H1 (cell line): ENCODE measurements at regions not wholly inside any gene's neighbourhood (a gene's known extent, or its start where the extent isn't known, plus 50 kb on each side); places are given as distances from the start of the nearest gene placed in this dataset.

Experiments
- CBX5 ChIP-seq: fragments of 300-800, 300-1000 bp; sonication (generic); IDR thresholded peaks from 2 replicates; pipeline ENCODE4 v1.7.1; 2016; ENCODE audit warnings: antibody characterized with exemption, low read length, low read depth
- HDAC2 ChIP-seq, 2 experiments: fragments of 300-600 bp in 1 of 2; sonication (generic) in 1 of 2; IDR thresholded peaks; 2 replicates each; pipeline ENCODE4 v1.6.1; 2011 to 2012; ENCODE audit warnings: low read depth in 2 of 2, low read length in 2 of 2, mild to moderate bottlenecking in 2 of 2, moderate library complexity in 2 of 2, borderline replicate concordance in 1 of 2, inconsistent platforms in 1 of 2
- JUN ChIP-seq: IDR thresholded peaks from 2 replicates; pipeline ENCODE4 v1.6.1; 2011; ENCODE audit warnings: low read depth, mild to moderate bottlenecking, improper control_type of control experiment, low read length
- RFX5 ChIP-seq: IDR thresholded peaks from 2 replicates; pipeline ENCODE4 v1.6.1; 2011; ENCODE audit warnings: low read depth, low read length, improper control_type of control experiment, borderline replicate concordance
- SP4 ChIP-seq: IDR thresholded peaks from 2 replicates; pipeline ENCODE4 v1.6.1; 2012; ENCODE audit warnings: low read length, inconsistent platforms
- SRF ChIP-seq: IDR thresholded peaks from 2 replicates; pipeline ENCODE4 v1.6.1; 2011; ENCODE audit warnings: mild to moderate bottlenecking, low read depth, low read length, moderate library complexity
- TF ChIP-seq, protein P1 (sequence below): fragments of 300-600 bp; sonication (generic); IDR thresholded peaks from 2 replicates; pipeline ENCODE4 v1.7.1; 2012; ENCODE audit warnings: low read length, moderate library complexity, mild to moderate bottlenecking, inconsistent platforms; ENCODE audit not compliant: insufficient replicate concordance

DNA sequence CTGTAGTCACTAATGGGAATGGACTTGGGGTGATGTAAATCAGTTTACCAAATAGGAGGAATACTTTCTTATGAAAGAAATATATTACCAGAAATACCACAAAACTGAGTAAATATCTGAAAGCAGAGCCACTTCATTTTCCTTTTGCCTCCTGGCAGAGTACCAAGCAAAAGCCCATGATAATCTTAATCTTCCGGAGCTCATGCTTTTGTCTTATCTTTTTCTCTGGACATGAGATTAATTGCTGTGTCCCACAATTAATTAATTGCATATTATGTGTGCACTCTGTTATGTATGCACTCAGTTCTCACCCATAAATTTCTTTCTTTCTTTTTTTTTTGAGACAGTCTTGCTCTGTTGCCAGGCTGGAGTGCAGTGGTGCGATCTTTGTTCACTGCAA, 94.1 kb upstream of the PDE4B start (continued):
- TF ChIP-seq, protein P1, sequence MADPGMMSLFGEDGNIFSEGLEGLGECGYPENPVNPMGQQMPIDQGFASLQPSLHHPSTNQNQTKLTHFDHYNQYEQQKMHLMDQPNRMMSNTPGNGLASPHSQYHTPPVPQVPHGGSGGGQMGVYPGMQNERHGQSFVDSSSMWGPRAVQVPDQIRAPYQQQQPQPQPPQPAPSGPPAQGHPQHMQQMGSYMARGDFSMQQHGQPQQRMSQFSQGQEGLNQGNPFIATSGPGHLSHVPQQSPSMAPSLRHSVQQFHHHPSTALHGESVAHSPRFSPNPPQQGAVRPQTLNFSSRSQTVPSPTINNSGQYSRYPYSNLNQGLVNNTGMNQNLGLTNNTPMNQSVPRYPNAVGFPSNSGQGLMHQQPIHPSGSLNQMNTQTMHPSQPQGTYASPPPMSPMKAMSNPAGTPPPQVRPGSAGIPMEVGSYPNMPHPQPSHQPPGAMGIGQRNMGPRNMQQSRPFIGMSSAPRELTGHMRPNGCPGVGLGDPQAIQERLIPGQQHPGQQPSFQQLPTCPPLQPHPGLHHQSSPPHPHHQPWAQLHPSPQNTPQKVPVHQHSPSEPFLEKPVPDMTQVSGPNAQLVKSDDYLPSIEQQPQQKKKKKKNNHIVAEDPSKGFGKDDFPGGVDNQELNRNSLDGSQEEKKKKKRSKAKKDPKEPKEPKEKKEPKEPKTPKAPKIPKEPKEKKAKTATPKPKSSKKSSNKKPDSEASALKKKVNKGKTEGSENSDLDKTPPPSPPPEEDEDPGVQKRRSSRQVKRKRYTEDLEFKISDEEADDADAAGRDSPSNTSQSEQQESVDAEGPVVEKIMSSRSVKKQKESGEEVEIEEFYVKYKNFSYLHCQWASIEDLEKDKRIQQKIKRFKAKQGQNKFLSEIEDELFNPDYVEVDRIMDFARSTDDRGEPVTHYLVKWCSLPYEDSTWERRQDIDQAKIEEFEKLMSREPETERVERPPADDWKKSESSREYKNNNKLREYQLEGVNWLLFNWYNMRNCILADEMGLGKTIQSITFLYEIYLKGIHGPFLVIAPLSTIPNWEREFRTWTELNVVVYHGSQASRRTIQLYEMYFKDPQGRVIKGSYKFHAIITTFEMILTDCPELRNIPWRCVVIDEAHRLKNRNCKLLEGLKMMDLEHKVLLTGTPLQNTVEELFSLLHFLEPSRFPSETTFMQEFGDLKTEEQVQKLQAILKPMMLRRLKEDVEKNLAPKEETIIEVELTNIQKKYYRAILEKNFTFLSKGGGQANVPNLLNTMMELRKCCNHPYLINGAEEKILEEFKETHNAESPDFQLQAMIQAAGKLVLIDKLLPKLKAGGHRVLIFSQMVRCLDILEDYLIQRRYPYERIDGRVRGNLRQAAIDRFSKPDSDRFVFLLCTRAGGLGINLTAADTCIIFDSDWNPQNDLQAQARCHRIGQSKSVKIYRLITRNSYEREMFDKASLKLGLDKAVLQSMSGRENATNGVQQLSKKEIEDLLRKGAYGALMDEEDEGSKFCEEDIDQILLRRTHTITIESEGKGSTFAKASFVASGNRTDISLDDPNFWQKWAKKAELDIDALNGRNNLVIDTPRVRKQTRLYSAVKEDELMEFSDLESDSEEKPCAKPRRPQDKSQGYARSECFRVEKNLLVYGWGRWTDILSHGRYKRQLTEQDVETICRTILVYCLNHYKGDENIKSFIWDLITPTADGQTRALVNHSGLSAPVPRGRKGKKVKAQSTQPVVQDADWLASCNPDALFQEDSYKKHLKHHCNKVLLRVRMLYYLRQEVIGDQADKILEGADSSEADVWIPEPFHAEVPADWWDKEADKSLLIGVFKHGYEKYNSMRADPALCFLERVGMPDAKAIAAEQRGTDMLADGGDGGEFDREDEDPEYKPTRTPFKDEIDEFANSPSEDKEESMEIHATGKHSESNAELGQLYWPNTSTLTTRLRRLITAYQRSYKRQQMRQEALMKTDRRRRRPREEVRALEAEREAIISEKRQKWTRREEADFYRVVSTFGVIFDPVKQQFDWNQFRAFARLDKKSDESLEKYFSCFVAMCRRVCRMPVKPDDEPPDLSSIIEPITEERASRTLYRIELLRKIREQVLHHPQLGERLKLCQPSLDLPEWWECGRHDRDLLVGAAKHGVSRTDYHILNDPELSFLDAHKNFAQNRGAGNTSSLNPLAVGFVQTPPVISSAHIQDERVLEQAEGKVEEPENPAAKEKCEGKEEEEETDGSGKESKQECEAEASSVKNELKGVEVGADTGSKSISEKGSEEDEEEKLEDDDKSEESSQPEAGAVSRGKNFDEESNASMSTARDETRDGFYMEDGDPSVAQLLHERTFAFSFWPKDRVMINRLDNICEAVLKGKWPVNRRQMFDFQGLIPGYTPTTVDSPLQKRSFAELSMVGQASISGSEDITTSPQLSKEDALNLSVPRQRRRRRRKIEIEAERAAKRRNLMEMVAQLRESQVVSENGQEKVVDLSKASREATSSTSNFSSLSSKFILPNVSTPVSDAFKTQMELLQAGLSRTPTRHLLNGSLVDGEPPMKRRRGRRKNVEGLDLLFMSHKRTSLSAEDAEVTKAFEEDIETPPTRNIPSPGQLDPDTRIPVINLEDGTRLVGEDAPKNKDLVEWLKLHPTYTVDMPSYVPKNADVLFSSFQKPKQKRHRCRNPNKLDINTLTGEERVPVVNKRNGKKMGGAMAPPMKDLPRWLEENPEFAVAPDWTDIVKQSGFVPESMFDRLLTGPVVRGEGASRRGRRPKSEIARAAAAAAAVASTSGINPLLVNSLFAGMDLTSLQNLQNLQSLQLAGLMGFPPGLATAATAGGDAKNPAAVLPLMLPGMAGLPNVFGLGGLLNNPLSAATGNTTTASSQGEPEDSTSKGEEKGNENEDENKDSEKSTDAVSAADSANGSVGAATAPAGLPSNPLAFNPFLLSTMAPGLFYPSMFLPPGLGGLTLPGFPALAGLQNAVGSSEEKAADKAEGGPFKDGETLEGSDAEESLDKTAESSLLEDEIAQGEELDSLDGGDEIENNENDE, result no peak
- no peak for TF ChIP-seq SP4
- TF ChIP-seq JUN, result no peak
- TF ChIP-seq CBX5, result no peak
- TF ChIP-seq RFX5, result no peak
- no peak for TF ChIP-seq HDAC2 (IDR thresholded peaks at IDR 0.05; ENCODE audit: borderline replicate concordance in 1 of 2, low read depth in 2 of 2, low read length in 2 of 2)
- TF ChIP-seq SRF, result no peak
